GM23248 (cell line): ENCODE measurements at regions not wholly inside any gene's neighbourhood (a gene's known extent, or its start where the extent isn't known, plus 50 kb on each side); places are given as distances from the start of the nearest gene placed in this dataset.

Source experiments
- EZH2 ChIP-seq: fragments of 200-600 bp; sonication (generic); IDR thresholded peaks from 2 replicates; pipeline ENCODE4 v1.6.1; 2018; ENCODE audit warnings: antibody characterized with exemption, mild to moderate bottlenecking; ENCODE audit not compliant: insufficient read depth, poor library complexity, severe bottlenecking
- EZH2phosphoT487 ChIP-seq: fragments of 200-600 bp; sonication (generic); IDR thresholded peaks from 2 replicates; pipeline ENCODE4 v1.6.1; 2018; ENCODE audit warnings: antibody characterized with exemption, moderate library complexity, mild to moderate bottlenecking, low read depth; ENCODE audit not compliant: insufficient read depth

GRCh38 chr14:49367696-49368095, 218.5 kb downstream of the RPS29 start:
- TF ChIP-seq EZH2phosphoT487: no peak
- TF ChIP-seq EZH2: no peak
